Esophagus squamous epithelium (tissue), 4 donors: ENCODE measurements at regions not wholly inside any gene's neighbourhood (a gene's known extent, or its start where the extent isn't known, plus 50 kb on each side); places are given as distances from the start of the nearest gene placed in this dataset.

Experiments
- POLR2A ChIP-seq, 4 donors: fragments of 450-650 bp; IDR thresholded peaks; one replicate each; pipeline ENCODE4 v1.6.1; 2017; ENCODE audit warnings: antibody characterized with exemption in 4 of 4, mild to moderate bottlenecking in 4 of 4, moderate library complexity in 3 of 4
- TF ChIP-seq, protein P1 (sequence below), 6 experiments: fragments of 450-650 bp in 4 of 6; fragments of 200-600 bp in 2 of 6; sonication (generic) in 2 of 6; IDR thresholded peaks; one replicate each; pipeline ENCODE4 v1.5.1; 2016 to 2019; ENCODE audit warnings: antibody characterized with exemption in 6 of 6, mild to moderate bottlenecking in 4 of 6, moderate library complexity in 4 of 6

GRCh38 chr12:54129028-54129903 lies 59.5 kb downstream of the SMUG1 start:
- TF ChIP-seq, protein P1, sequence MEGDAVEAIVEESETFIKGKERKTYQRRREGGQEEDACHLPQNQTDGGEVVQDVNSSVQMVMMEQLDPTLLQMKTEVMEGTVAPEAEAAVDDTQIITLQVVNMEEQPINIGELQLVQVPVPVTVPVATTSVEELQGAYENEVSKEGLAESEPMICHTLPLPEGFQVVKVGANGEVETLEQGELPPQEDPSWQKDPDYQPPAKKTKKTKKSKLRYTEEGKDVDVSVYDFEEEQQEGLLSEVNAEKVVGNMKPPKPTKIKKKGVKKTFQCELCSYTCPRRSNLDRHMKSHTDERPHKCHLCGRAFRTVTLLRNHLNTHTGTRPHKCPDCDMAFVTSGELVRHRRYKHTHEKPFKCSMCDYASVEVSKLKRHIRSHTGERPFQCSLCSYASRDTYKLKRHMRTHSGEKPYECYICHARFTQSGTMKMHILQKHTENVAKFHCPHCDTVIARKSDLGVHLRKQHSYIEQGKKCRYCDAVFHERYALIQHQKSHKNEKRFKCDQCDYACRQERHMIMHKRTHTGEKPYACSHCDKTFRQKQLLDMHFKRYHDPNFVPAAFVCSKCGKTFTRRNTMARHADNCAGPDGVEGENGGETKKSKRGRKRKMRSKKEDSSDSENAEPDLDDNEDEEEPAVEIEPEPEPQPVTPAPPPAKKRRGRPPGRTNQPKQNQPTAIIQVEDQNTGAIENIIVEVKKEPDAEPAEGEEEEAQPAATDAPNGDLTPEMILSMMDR (IDR thresholded peaks at IDR 0.05), result no peak
- no peak for TF ChIP-seq POLR2A (IDR thresholded peaks at IDR 0.05)
